ENCODE measurements at regions not wholly inside any gene's neighbourhood (a gene's known extent, or its start where the extent isn't known, plus 50 kb on each side); places are given as distances from the start of the nearest gene placed in this dataset.
A peak's percentile ranks its signal among the peaks of the same experiment; 100 is the strongest.

- Histone ChIP-seq H3K79me1 (ENCODE audit: low read depth, low read length) (no peaks in the 10 kb centered on the region), H2BK120ac (ENCODE audit: low read depth, low read length) (no peak overlapping the region), H4K8ac (ENCODE audit: low read depth, low read length) (no peak overlapping the region), H2BK12ac (ENCODE audit: low read length) (no peak overlapping the region), H3K18ac (ENCODE audit: low read length) (no peak overlapping the region), H4K91ac (ENCODE audit: low read depth, low read length, poor library complexity) (no peak overlapping the region), H2AK5ac (ENCODE audit: low read depth, low read length) (no peak overlapping the region), H3K36me3 (replicated peaks in 1 of 2; ENCODE audit: control insufficient read depth in 2 of 2, insufficient read depth in 2 of 2, low read length in 2 of 2) (no peaks in the 10 kb centered on the region), H3K9me3 (replicated peaks in 1 of 2; ENCODE audit: control insufficient read depth in 2 of 2, insufficient read depth in 1 of 2, low read depth in 1 of 2, low read length in 2 of 2) (peaks cover 6 to 16% of the 10 kb centered on the region in 2 donors), H3K9ac (ENCODE audit: low read depth, low read length, poor library complexity) (no peak overlapping the region), H3K4me3 (ENCODE audit: low read length in 2 of 2) (no peak overlapping the region), H3K4ac (ENCODE audit: low read length) (no peak overlapping the region), H3K27ac (replicated peaks; ENCODE audit: low read length) (no peak overlapping the region), H3K23ac (ENCODE audit: low read depth, low read length, poor library complexity) (no peak overlapping the region), H2BK15ac (ENCODE audit: low read length) (no peak overlapping the region), H3K4me2 (ENCODE audit: insufficient read depth, low read length, poor library complexity, severe bottlenecking) (no peak overlapping the region), H2BK5ac (ENCODE audit: low read length) (no peak overlapping the region), H3K14ac (ENCODE audit: low read length) (no peak overlapping the region), H3K27me3 (ENCODE audit: control insufficient read depth in 3 of 3, insufficient read depth in 3 of 3, low read depth in 1 of 3, low read length in 3 of 3) (no peaks in the 10 kb centered on the region), H2AFZ (ENCODE audit: low read length) (peak overlapping the region; percentile 8), H3K4me1 (ENCODE audit: control insufficient read depth in 2 of 2, insufficient read depth in 1 of 2, low read depth in 1 of 2, low read length in 2 of 2) (peaks cover 0 to 7% of the 10 kb centered on the region in 2 donors)
- no CpG with 5 or more reads among the region's 2 CpGs for WGBS, 2 donors (ENCODE audit: extremely low coverage in 2 of 2, insufficient read length in 2 of 2, insufficient replicate concordance in 1 of 2)
- DNase-seq (ENCODE audit: low spot score) = no peak
These were observed 147.7 kb downstream of the COG6 start for GRCh38 chr13:39803156-39803555.

DNA sequence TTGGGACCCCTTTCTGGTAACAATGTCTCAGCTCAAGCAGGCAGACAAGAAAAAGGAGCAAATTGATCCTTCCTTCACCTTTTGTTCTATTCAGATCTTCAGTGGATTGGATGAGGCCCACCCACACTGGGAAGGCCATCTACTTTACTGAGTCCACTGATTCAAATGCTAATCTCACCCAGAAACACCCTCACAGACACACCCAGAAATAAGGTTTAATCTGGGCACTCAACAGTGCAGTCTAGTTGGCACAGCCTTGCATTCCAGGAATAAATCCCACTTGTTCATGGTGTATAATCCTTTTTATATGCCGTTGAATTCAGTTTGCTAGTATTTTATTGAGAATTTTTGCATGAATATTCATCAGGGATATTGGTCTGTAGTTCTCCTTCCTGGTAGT is 148.4 kb downstream of the COG6 start:
- Histone ChIP-seq H3K27me3 (ENCODE audit: control insufficient read depth in 3 of 3, insufficient read depth in 3 of 3, low read depth in 1 of 3, low read length in 3 of 3) (no peaks in the 10 kb centered on the region), H3K14ac (ENCODE audit: low read length) (no peak overlapping the region), H3K27ac (replicated peaks; ENCODE audit: low read length) (no peak overlapping the region), H3K79me1 (ENCODE audit: low read depth, low read length) (no peaks in the 10 kb centered on the region), H4K8ac (ENCODE audit: low read depth, low read length) (no peak overlapping the region), H3K4me3 (ENCODE audit: low read length in 2 of 2) (no peak overlapping the region), H3K4me2 (ENCODE audit: insufficient read depth, low read length, poor library complexity, severe bottlenecking) (no peak overlapping the region), H4K91ac (ENCODE audit: low read depth, low read length, poor library complexity) (no peak overlapping the region), H3K4ac (ENCODE audit: low read length) (no peak overlapping the region), H3K23ac (ENCODE audit: low read depth, low read length, poor library complexity) (no peak overlapping the region), H2BK5ac (ENCODE audit: low read length) (no peak overlapping the region), H3K4me1 (ENCODE audit: control insufficient read depth in 2 of 2, insufficient read depth in 1 of 2, low read depth in 1 of 2, low read length in 2 of 2) (peaks cover 0 to 7% of the 10 kb centered on the region in 2 donors), H3K9ac (ENCODE audit: low read depth, low read length, poor library complexity) (no peak overlapping the region), H2BK12ac (ENCODE audit: low read length) (no peak overlapping the region), H3K18ac (ENCODE audit: low read length) (no peak overlapping the region), H2AK5ac (ENCODE audit: low read depth, low read length) (no peak overlapping the region), H2BK15ac (ENCODE audit: low read length) (no peak overlapping the region), H3K9me3 (replicated peaks in 1 of 2; ENCODE audit: control insufficient read depth in 2 of 2, insufficient read depth in 1 of 2, low read depth in 1 of 2, low read length in 2 of 2) (peaks cover 6 to 16% of the 10 kb centered on the region in 2 donors), H3K36me3 (replicated peaks in 1 of 2; ENCODE audit: control insufficient read depth in 2 of 2, insufficient read depth in 2 of 2, low read length in 2 of 2) (no peaks in the 10 kb centered on the region), H2AFZ (ENCODE audit: low read length) (peak overlapping the region; percentile 8), H2BK120ac (ENCODE audit: low read depth, low read length) (no peak overlapping the region)
- WGBS, 2 donors (ENCODE audit: extremely low coverage in 2 of 2, insufficient read length in 2 of 2, insufficient replicate concordance in 1 of 2) = no CpG with 5 or more reads among the region's 1 CpG
- no peak for DNase-seq (ENCODE audit: low spot score)

- no peak overlapping the region for H3K4ac ChIP-seq (ENCODE audit: low read length)
- no peaks in the 10 kb centered on the region for H3K79me1 ChIP-seq (ENCODE audit: low read depth, low read length)
- no peak overlapping the region for H3K18ac ChIP-seq (ENCODE audit: low read length)
- no peak overlapping the region for H2AK5ac ChIP-seq (ENCODE audit: low read depth, low read length)
- H3K23ac ChIP-seq (ENCODE audit: low read depth, low read length, poor library complexity) = no peak overlapping the region
- H3K14ac ChIP-seq (ENCODE audit: low read length) = no peak overlapping the region
- H4K91ac ChIP-seq (ENCODE audit: low read depth, low read length, poor library complexity) = no peak overlapping the region
- no peak overlapping the region for H2BK5ac ChIP-seq (ENCODE audit: low read length)
- no peak overlapping the region for H2BK120ac ChIP-seq (ENCODE audit: low read depth, low read length)
- H3K4me3 ChIP-seq (ENCODE audit: low read length in 2 of 2) = no peak overlapping the region
- H2BK15ac ChIP-seq (ENCODE audit: low read length) = no peak overlapping the region
- H2AFZ ChIP-seq (ENCODE audit: low read length) = peak overlapping the region; percentile 8
- H4K8ac ChIP-seq (ENCODE audit: low read depth, low read length) = no peak overlapping the region
- peaks cover 0 to 7% of the 10 kb centered on the region in 2 donors for H3K4me1 ChIP-seq (ENCODE audit: control insufficient read depth in 2 of 2, insufficient read depth in 1 of 2, low read depth in 1 of 2, low read length in 2 of 2)
- peaks cover 6 to 16% of the 10 kb centered on the region in 2 donors for H3K9me3 ChIP-seq (replicated peaks in 1 of 2; ENCODE audit: control insufficient read depth in 2 of 2, insufficient read depth in 1 of 2, low read depth in 1 of 2, low read length in 2 of 2)
- no peak overlapping the region for H2BK12ac ChIP-seq (ENCODE audit: low read length)
- H3K27ac ChIP-seq (replicated peaks; ENCODE audit: low read length) = no peak overlapping the region
- no peaks in the 10 kb centered on the region for H3K27me3 ChIP-seq (ENCODE audit: control insufficient read depth in 3 of 3, insufficient read depth in 3 of 3, low read depth in 1 of 3, low read length in 3 of 3)
- no peaks in the 10 kb centered on the region for H3K36me3 ChIP-seq (replicated peaks in 1 of 2; ENCODE audit: control insufficient read depth in 2 of 2, insufficient read depth in 2 of 2, low read length in 2 of 2)
- no CpG with 5 or more reads among the region's 5 CpGs for WGBS, 2 donors (ENCODE audit: extremely low coverage in 2 of 2, insufficient read length in 2 of 2, insufficient replicate concordance in 1 of 2)
- no peak overlapping the region for H3K9ac ChIP-seq (ENCODE audit: low read depth, low read length, poor library complexity)
- DNase-seq (ENCODE audit: low spot score) = no peak
- no peak overlapping the region for H3K4me2 ChIP-seq (ENCODE audit: insufficient read depth, low read length, poor library complexity, severe bottlenecking)
These were observed 149.1 kb downstream of the COG6 start for GRCh38 chr13:39804332-39805210.

DNA sequence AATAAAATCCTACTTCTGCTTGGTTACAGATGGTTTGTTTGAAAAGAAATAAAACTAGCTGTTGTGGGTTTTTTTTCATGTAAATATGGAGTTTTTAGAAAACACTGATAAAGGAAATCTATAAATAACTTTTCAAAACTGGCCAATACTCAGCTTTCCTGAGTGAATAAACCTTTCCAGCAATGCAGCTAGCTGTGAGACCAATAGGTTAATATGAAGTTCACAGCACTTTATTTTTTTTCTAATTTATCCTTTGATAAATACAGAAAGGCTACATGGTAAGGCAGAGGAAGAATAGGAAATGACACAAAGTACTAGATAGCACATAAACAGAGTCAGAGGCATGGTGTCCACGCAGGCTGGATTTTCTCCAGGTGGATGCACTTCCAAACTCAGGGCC is 154.0 kb downstream of the COG6 start:
- Histone ChIP-seq H4K91ac (ENCODE audit: low read depth, low read length, poor library complexity) (no peak overlapping the region), H3K9me3 (replicated peaks in 1 of 2; ENCODE audit: control insufficient read depth in 2 of 2, insufficient read depth in 1 of 2, low read depth in 1 of 2, low read length in 2 of 2) (peaks cover 0 to 4% of the 10 kb centered on the region in 2 donors), H3K9ac (ENCODE audit: low read depth, low read length, poor library complexity) (no peak overlapping the region), H3K18ac (ENCODE audit: low read length) (no peak overlapping the region), H3K4me3 (ENCODE audit: low read length in 2 of 2) (no peak overlapping the region), H3K27me3 (ENCODE audit: control insufficient read depth in 3 of 3, insufficient read depth in 3 of 3, low read depth in 1 of 3, low read length in 3 of 3) (no peaks in the 10 kb centered on the region), H2BK120ac (ENCODE audit: low read depth, low read length) (no peak overlapping the region), H3K14ac (ENCODE audit: low read length) (no peak overlapping the region), H3K4ac (ENCODE audit: low read length) (no peak overlapping the region), H3K36me3 (replicated peaks in 1 of 2; ENCODE audit: control insufficient read depth in 2 of 2, insufficient read depth in 2 of 2, low read length in 2 of 2) (no peaks in the 10 kb centered on the region), H2AK5ac (ENCODE audit: low read depth, low read length) (no peak overlapping the region), H4K8ac (ENCODE audit: low read depth, low read length) (no peak overlapping the region), H2AFZ (ENCODE audit: low read length) (no peak overlapping the region), H3K4me1 (ENCODE audit: control insufficient read depth in 2 of 2, insufficient read depth in 1 of 2, low read depth in 1 of 2, low read length in 2 of 2) (no peaks in the 10 kb centered on the region), H3K4me2 (ENCODE audit: insufficient read depth, low read length, poor library complexity, severe bottlenecking) (no peak overlapping the region), H3K79me1 (ENCODE audit: low read depth, low read length) (no peaks in the 10 kb centered on the region), H3K23ac (ENCODE audit: low read depth, low read length, poor library complexity) (no peak overlapping the region), H2BK12ac (ENCODE audit: low read length) (no peak overlapping the region), H2BK15ac (ENCODE audit: low read length) (no peak overlapping the region), H3K27ac (replicated peaks; ENCODE audit: low read length) (no peak overlapping the region), H2BK5ac (ENCODE audit: low read length) (no peak overlapping the region)
- whole genome bisulfite sequencing, 2 donors (ENCODE audit: extremely low coverage in 2 of 2, insufficient read length in 2 of 2, insufficient replicate concordance in 1 of 2) = no CpG with 5 or more reads among the region's 1 CpG
- no peak for DNase-seq (ENCODE audit: low spot score)

Data from neuronal stem cell (in vitro differentiated cells).